ENCODE measurements at regions not wholly inside any gene's neighbourhood (a gene's known extent, or its start where the extent isn't known, plus 50 kb on each side); places are given as distances from the start of the nearest gene placed in this dataset.

DNA sequence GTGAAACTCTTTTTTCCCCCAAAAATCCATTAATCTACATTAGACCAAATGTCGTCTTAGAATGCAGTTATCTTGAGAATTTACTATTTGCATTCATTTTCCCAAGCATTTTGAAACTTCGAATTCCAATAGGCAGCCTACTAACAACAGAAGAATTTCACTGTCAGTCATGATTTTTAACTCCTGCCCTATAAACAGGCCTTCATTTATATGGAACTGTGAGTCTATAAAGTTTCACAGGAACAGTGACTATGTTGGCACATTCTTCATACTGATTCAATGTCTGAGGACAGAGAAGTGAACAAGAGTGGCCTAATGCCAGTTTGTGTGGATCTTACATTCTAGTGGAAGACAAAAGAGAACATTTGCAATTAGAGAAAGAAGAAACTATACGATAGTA is 198.0 kb downstream of the PCDH17 start:
- Histone ChIP-seq H3K27me3 (ENCODE audit: insufficient read depth, low read depth, low read length) (no peaks in the 10 kb centered on the region), H3K9me2 (ENCODE audit: insufficient read depth, low read length) (no peaks in the 10 kb centered on the region), H4K20me1 (ENCODE audit: insufficient read depth) (no peaks in the 10 kb centered on the region), H3K27ac (ENCODE audit: low read length) (no peak overlapping the region), H3K4me3 (ENCODE audit: low read length) (no peak overlapping the region), H3K36me3 (ENCODE audit: insufficient read depth, low read length) (no peaks in the 10 kb centered on the region), H3K9ac (ENCODE audit: low read length) (no peak overlapping the region), H3F3A (ENCODE audit: insufficient read depth, low read length, poor library complexity, severe bottlenecking) (no peaks in the 10 kb centered on the region), H3K9me3 (ENCODE audit: low read length) (no peaks in the 10 kb centered on the region), H2AFZ (ENCODE audit: low read depth, low read length) (no peak overlapping the region), H3K79me2 (replicated peaks; ENCODE audit: insufficient read depth, low read length) (no peaks in the 10 kb centered on the region), H3K4me2 (ENCODE audit: low read length) (no peak overlapping the region)
- TF ChIP-seq RAD21 (conservative IDR thresholded peaks at IDR 0.05) (no peak), REST (IDR thresholded peaks at IDR 0.05; ENCODE audit: borderline replicate concordance) (no peak), POLR2AphosphoS5 (IDR thresholded peaks at IDR 0.05) (no peak), MXI1 (conservative IDR thresholded peaks at IDR 0.05; ENCODE audit: poor library complexity, severe bottlenecking) (no peak), EP300 (conservative IDR thresholded peaks at IDR 0.05; ENCODE audit: poor library complexity, severe bottlenecking) (no peak), TAF1 (IDR thresholded peaks at IDR 0.05; ENCODE audit: low read depth) (no peak), EZH2 (IDR thresholded peaks at IDR 0.05; ENCODE audit: borderline replicate concordance, insufficient read depth, low read length, poor library complexity, severe bottlenecking) (no peak), SMC3 (conservative IDR thresholded peaks at IDR 0.05; ENCODE audit: poor library complexity) (no peak)
- TF ChIP-seq, protein P1, sequence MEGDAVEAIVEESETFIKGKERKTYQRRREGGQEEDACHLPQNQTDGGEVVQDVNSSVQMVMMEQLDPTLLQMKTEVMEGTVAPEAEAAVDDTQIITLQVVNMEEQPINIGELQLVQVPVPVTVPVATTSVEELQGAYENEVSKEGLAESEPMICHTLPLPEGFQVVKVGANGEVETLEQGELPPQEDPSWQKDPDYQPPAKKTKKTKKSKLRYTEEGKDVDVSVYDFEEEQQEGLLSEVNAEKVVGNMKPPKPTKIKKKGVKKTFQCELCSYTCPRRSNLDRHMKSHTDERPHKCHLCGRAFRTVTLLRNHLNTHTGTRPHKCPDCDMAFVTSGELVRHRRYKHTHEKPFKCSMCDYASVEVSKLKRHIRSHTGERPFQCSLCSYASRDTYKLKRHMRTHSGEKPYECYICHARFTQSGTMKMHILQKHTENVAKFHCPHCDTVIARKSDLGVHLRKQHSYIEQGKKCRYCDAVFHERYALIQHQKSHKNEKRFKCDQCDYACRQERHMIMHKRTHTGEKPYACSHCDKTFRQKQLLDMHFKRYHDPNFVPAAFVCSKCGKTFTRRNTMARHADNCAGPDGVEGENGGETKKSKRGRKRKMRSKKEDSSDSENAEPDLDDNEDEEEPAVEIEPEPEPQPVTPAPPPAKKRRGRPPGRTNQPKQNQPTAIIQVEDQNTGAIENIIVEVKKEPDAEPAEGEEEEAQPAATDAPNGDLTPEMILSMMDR (IDR thresholded peaks at IDR 0.05; ENCODE audit: poor library complexity, severe bottlenecking) = no peak

GRCh38 chr13:57832187-57832586 is 200.6 kb downstream of the PCDH17 start:
- no peaks in the 10 kb centered on the region for H3K9me2 ChIP-seq (ENCODE audit: insufficient read depth, low read length)
- no peaks in the 10 kb centered on the region for H4K20me1 ChIP-seq (ENCODE audit: insufficient read depth)
- H3K27me3 ChIP-seq (ENCODE audit: insufficient read depth, low read depth, low read length) = no peaks in the 10 kb centered on the region
- H3K9ac ChIP-seq (ENCODE audit: low read length) = no peak overlapping the region
- no peaks in the 10 kb centered on the region for H3K36me3 ChIP-seq (ENCODE audit: insufficient read depth, low read length)
- H3K27ac ChIP-seq (ENCODE audit: low read length) = no peak overlapping the region
- no peak overlapping the region for H2AFZ ChIP-seq (ENCODE audit: low read depth, low read length)
- no peaks in the 10 kb centered on the region for H3K9me3 ChIP-seq (ENCODE audit: low read length)
- no peaks in the 10 kb centered on the region for H3F3A ChIP-seq (ENCODE audit: insufficient read depth, low read length, poor library complexity, severe bottlenecking)
- H3K4me2 ChIP-seq (ENCODE audit: low read length) = no peak overlapping the region
- H3K79me2 ChIP-seq (replicated peaks; ENCODE audit: insufficient read depth, low read length) = no peaks in the 10 kb centered on the region
- TF ChIP-seq SMC3 (conservative IDR thresholded peaks at IDR 0.05; ENCODE audit: poor library complexity) = no peak
- H3K4me3 ChIP-seq (ENCODE audit: low read length) = no peak overlapping the region

DNA sequence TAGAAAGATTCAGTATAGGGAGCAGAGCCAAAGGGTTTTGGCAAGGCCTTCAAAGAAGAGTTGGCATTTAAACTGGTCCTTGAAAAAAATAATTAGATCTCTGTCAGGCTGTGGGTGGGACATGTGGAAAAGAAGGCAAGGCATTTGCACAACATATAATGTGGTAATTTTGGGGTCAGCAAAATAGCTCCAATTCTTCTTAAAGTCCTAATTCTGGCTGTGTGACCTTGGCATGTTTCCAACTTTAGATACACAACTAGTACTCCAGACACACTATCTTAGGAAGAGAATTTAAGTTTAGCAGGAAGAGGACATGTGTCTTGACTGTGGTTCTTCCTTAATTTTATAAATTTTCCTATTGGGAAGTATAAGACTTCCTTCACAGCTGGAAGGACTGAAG is 206.3 kb downstream of the PCDH17 start:
- no peak overlapping the region for H3K4me3 ChIP-seq (ENCODE audit: low read length)
- no peak overlapping the region for H2AFZ ChIP-seq (ENCODE audit: low read depth, low read length)
- TF ChIP-seq REST (IDR thresholded peaks at IDR 0.05; ENCODE audit: borderline replicate concordance) (no peak), TAF1 (IDR thresholded peaks at IDR 0.05; ENCODE audit: low read depth) (no peak), RAD21 (conservative IDR thresholded peaks at IDR 0.05) (no peak), EP300 (conservative IDR thresholded peaks at IDR 0.05; ENCODE audit: poor library complexity, severe bottlenecking) (no peak), EZH2 (IDR thresholded peaks at IDR 0.05; ENCODE audit: borderline replicate concordance, insufficient read depth, low read length, poor library complexity, severe bottlenecking) (no peak), MXI1 (conservative IDR thresholded peaks at IDR 0.05; ENCODE audit: poor library complexity, severe bottlenecking) (no peak), POLR2AphosphoS5 (IDR thresholded peaks at IDR 0.05) (no peak), SMC3 (conservative IDR thresholded peaks at IDR 0.05; ENCODE audit: poor library complexity) (no peak)
- TF ChIP-seq, protein P1 (IDR thresholded peaks at IDR 0.05; ENCODE audit: poor library complexity, severe bottlenecking) = no peak
- H3K27ac ChIP-seq (ENCODE audit: low read length) = no peak overlapping the region
- no peaks in the 10 kb centered on the region for H3F3A ChIP-seq (ENCODE audit: insufficient read depth, low read length, poor library complexity, severe bottlenecking)
- no peaks in the 10 kb centered on the region for H3K9me3 ChIP-seq (ENCODE audit: low read length)
- no peaks in the 10 kb centered on the region for H3K9me2 ChIP-seq (ENCODE audit: insufficient read depth, low read length)
- H3K27me3 ChIP-seq (ENCODE audit: insufficient read depth, low read depth, low read length) = no peaks in the 10 kb centered on the region
- H3K9ac ChIP-seq (ENCODE audit: low read length) = no peak overlapping the region
- no peaks in the 10 kb centered on the region for H3K36me3 ChIP-seq (ENCODE audit: insufficient read depth, low read length)
- no peak overlapping the region for H3K4me2 ChIP-seq (ENCODE audit: low read length)
- no peaks in the 10 kb centered on the region for H3K79me2 ChIP-seq (replicated peaks; ENCODE audit: insufficient read depth, low read length)
- H4K20me1 ChIP-seq (ENCODE audit: insufficient read depth) = no peaks in the 10 kb centered on the region
